ENCODE measurements at regions not wholly inside any gene's neighbourhood (a gene's known extent, or its start where the extent isn't known, plus 50 kb on each side); places are given as distances from the start of the nearest gene placed in this dataset.
"Not testable (repeated sequence)": the region's sequence is repeated elsewhere in the genome, so short reads cannot be mapped to it uniquely, and the experiment has no call there.

DNA sequence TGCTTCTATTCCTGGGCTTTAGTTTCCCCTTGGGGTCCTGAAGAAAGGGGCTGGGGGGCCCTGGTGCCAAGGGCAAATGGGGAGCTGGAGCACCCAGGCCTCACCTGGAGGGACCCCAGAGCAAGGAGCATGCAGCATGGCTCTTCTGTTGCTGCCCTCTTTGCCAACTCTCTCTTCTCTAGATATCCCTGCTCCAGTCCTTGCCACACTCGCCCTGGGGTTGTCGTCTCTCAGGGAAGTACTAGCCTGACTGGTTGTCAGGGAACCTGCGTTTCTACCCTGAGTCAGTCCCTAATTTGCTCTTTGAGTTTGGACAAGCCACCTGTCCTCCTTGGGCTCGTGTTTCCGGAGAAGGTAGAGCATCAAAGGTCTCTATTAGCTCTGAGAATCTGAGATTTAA lies 63.7 kb upstream of the UBE2Q2 start:
- H3K9me3 ChIP-seq (ENCODE audit: control insufficient read depth, low read length) = no peaks in the 10 kb centered on the region
- WGBS, 2 experiments (ENCODE audit: insufficient coverage in 1 of 2, insufficient read length in 1 of 2) = 90 to 92% methylated on average over 5 of the region's 5 CpGs

DNA sequence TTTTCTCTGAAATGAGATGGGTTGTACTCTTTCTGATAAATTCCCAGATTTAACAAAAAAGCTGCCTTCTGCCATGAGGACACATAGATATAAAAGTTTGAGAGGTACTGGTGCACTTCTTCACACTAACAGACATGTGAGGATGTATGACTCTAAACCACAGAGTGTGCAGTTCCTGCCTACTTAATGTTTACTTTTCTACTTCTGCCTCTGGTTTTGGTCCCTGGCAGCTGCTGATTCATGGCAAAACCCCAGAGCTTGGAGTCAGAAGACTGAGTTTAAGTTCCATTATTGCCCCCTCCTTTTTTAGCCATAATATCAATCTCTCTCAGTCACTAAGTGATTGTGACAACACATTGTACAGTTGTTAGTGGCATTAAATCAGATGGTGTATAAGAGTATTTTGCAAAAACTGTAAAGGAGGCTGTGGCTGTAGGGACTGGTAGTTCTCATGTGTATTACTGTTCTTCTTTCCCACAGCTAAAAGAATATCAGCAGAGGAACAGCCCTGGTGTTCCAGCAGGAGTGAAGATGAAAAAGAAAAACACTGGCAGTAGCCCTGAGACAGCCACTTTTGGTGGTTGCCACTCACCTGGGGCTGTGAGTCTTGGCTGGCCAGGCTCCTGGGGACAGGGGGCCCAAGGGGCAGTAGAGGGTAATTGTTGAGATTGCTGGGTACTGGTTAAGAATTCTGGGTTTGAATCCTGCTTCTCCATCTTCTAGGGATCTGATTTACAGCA lies 64.4 kb upstream of the CSPG4 start:
- not testable (repeated sequence) for H3K4me1 ChIP-seq (ENCODE audit: control insufficient read depth, insufficient read depth, low read length); H3K36me3 Mint-ChIP-seq (ENCODE audit: low read depth); H3K36me3 ChIP-seq (ENCODE audit: control insufficient read depth, insufficient read depth, low read length); H3K9me3 ChIP-seq (ENCODE audit: control insufficient read depth, low read length); H3K9ac ChIP-seq (ENCODE audit: extremely low read depth, low read length, poor library complexity, severe bottlenecking); H3K4me3 Mint-ChIP-seq; H3K4me3 ChIP-seq (ENCODE audit: low read length); H3K27me3 ChIP-seq (ENCODE audit: control insufficient read depth, insufficient read depth, low read length, poor library complexity, severe bottlenecking); H3K27ac ChIP-seq (ENCODE audit: low read depth, low read length); H3K9me3 Mint-ChIP-seq; H3K27ac Mint-ChIP-seq
- Mint-ChIP-seq H3K4me1 (peaks cover 17% of the 10 kb centered on the region), H3K27me3 (ENCODE audit: insufficient read depth) (peaks cover 19% of the 10 kb centered on the region)
- DNase-seq = peak; percentile 35

More for the DNA sequence above, 63.7 kb upstream of the UBE2Q2 start:
- no peak overlapping the region for H3K4me3 ChIP-seq (ENCODE audit: low read length)
- no peaks in the 10 kb centered on the region for H3K4me1 ChIP-seq (ENCODE audit: control insufficient read depth, insufficient read depth, low read length)
- H3K27me3 Mint-ChIP-seq (ENCODE audit: insufficient read depth) = peaks cover 35% of the 10 kb centered on the region
- H3K4me1 Mint-ChIP-seq = peaks cover 17% of the 10 kb centered on the region
- no peaks in the 10 kb centered on the region for H3K27me3 ChIP-seq (ENCODE audit: control insufficient read depth, insufficient read depth, low read length, poor library complexity, severe bottlenecking)
- no peak for DNase-seq
- H3K27ac Mint-ChIP-seq = no peak overlapping the region
- H3K9me3 Mint-ChIP-seq = no peaks in the 10 kb centered on the region
- H3K9ac ChIP-seq (ENCODE audit: extremely low read depth, low read length, poor library complexity, severe bottlenecking) = no peak overlapping the region
- no peaks in the 10 kb centered on the region for H3K36me3 ChIP-seq (ENCODE audit: control insufficient read depth, insufficient read depth, low read length)
- TF ChIP-seq, protein P1, sequence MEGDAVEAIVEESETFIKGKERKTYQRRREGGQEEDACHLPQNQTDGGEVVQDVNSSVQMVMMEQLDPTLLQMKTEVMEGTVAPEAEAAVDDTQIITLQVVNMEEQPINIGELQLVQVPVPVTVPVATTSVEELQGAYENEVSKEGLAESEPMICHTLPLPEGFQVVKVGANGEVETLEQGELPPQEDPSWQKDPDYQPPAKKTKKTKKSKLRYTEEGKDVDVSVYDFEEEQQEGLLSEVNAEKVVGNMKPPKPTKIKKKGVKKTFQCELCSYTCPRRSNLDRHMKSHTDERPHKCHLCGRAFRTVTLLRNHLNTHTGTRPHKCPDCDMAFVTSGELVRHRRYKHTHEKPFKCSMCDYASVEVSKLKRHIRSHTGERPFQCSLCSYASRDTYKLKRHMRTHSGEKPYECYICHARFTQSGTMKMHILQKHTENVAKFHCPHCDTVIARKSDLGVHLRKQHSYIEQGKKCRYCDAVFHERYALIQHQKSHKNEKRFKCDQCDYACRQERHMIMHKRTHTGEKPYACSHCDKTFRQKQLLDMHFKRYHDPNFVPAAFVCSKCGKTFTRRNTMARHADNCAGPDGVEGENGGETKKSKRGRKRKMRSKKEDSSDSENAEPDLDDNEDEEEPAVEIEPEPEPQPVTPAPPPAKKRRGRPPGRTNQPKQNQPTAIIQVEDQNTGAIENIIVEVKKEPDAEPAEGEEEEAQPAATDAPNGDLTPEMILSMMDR (conservative IDR thresholded peaks at IDR 0.05) = no peak
- no peak overlapping the region for H3K27ac ChIP-seq (ENCODE audit: low read depth, low read length)
- H3K4me3 Mint-ChIP-seq = no peak overlapping the region
- H3K36me3 Mint-ChIP-seq (ENCODE audit: low read depth) = no peaks in the 10 kb centered on the region

DNA sequence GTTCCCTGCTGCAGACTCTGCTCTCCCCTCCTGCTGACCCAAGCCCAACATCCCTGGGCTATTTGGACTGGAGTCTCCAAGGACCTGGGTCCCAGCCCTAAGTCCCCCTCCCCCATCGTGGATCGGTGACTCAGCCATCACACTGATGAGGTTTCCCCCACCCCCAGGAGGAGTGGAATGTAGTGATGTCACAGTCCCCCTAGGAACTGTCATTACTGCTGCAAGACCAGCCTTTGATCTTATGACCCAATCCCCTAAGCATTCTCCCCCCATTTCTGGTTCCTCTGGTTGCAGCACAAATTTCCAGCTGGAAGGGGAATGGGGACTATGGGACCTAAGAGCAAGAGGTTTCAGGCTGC lies 63.4 kb upstream of the CSPG4 start:
- no peaks in the 10 kb centered on the region for H3K27me3 ChIP-seq (ENCODE audit: control insufficient read depth, insufficient read depth, low read length, poor library complexity, severe bottlenecking)
- H3K4me3 Mint-ChIP-seq = no peak overlapping the region
- DNase-seq = peak; percentile 79
- peaks cover 22% of the 10 kb centered on the region for H3K4me1 Mint-ChIP-seq
- H3K9me3 Mint-ChIP-seq = no peaks in the 10 kb centered on the region
- peak overlapping the region; percentile 76 for H3K27ac Mint-ChIP-seq
- H3K9ac ChIP-seq (ENCODE audit: extremely low read depth, low read length, poor library complexity, severe bottlenecking) = no peak overlapping the region
- H3K4me3 ChIP-seq (ENCODE audit: low read length) = no peak overlapping the region
- H3K36me3 ChIP-seq (ENCODE audit: control insufficient read depth, insufficient read depth, low read length) = no peaks in the 10 kb centered on the region
- TF ChIP-seq, protein P1 (conservative IDR thresholded peaks at IDR 0.05) = no peak
- peaks cover under 1% of the 10 kb centered on the region for H3K4me1 ChIP-seq (ENCODE audit: control insufficient read depth, insufficient read depth, low read length)
- H3K36me3 Mint-ChIP-seq (ENCODE audit: low read depth) = no peaks in the 10 kb centered on the region
- no peaks in the 10 kb centered on the region for H3K9me3 ChIP-seq (ENCODE audit: control insufficient read depth, low read length)
- WGBS, 2 experiments (ENCODE audit: insufficient coverage in 1 of 2, insufficient read length in 1 of 2) = 24% methylated on average over 2 of the region's 2 CpGs; no CpG with 5 or more reads in 1 of the 2 experiments
- peaks cover 16% of the 10 kb centered on the region for H3K27me3 Mint-ChIP-seq (ENCODE audit: insufficient read depth)
- H3K27ac ChIP-seq (ENCODE audit: low read depth, low read length) = no peak overlapping the region
